NCI-H82 (cell line): ENCODE measurements at regions not wholly inside any gene's neighbourhood (a gene's known extent, or its start where the extent isn't known, plus 50 kb on each side); places are given as distances from the start of the nearest gene placed in this dataset.

Experiments
- DNase-seq: peaks from one replicate; lab custom pipeline; 2025; lab: John Stamatoyannopoulos, UW

- DNase-seq: no peak
Observed at GRCh38 chr20:23279836-23280235, 70.8 kb upstream of the NXT1 start.

GRCh38 chr20:23278172-23278571, 72.4 kb upstream of the NXT1 start:
- no peak for DNase-seq

GRCh38 chr20:23277316-23277715, 73.3 kb upstream of the NXT1 start:
- no peak for DNase-seq

- DNase-seq: no peak
Observed at GRCh38 chr20:23273776-23274175, 76.8 kb upstream of the NXT1 start.

GRCh38 chr20:23272176-23273029, 78.2 kb upstream of the NXT1 start:
- no peak for DNase-seq

GRCh38 chr20:23270382-23270911, 80.1 kb upstream of the NXT1 start:
- no peak for DNase-seq

GRCh38 chr20:23269954-23270353, 80.6 kb upstream of the NXT1 start:
- no peak for DNase-seq

GRCh38 chr20:23268792-23269354, 81.7 kb upstream of the NXT1 start:
- DNase-seq: no peak

- DNase-seq: no peak
Observed at GRCh38 chr20:23267909-23268308, 82.7 kb upstream of the NXT1 start.

GRCh38 chr20:23266530-23267398, 83.8 kb upstream of the NXT1 start:
- DNase-seq: no peak

GRCh38 chr20:23265226-23265625, 85.4 kb upstream of the NXT1 start:
- DNase-seq: no peak

- no peak for DNase-seq
Observed at GRCh38 chr20:23264545-23264944, 86.0 kb upstream of the NXT1 start.

- DNase-seq: no peak
Observed at GRCh38 chr20:23260181-23260840, 90.3 kb upstream of the NXT1 start.

GRCh38 chr20:23258747-23259121, 91.9 kb upstream of the NXT1 start:
- DNase-seq: no peak

GRCh38 chr20:23257848-23258746, 92.5 kb upstream of the NXT1 start:
- peak; percentile 21 for DNase-seq

GRCh38 chr20:23257106-23257761, 93.4 kb upstream of the NXT1 start:
- peak; percentile 3 for DNase-seq

GRCh38 chr20:23255716-23256385, 94.7 kb upstream of the NXT1 start:
- DNase-seq: no peak

- no peak for DNase-seq
Observed at GRCh38 chr20:23255106-23255505, 95.5 kb upstream of the NXT1 start.

- DNase-seq: no peak
Observed at GRCh38 chr20:23254505-23254904, 96.1 kb upstream of the NXT1 start.

- no peak for DNase-seq
Observed at GRCh38 chr20:23254034-23254433, 96.6 kb upstream of the NXT1 start.
